GM20000 (cell line): ENCODE measurements at regions not wholly inside any gene's neighbourhood (a gene's known extent, or its start where the extent isn't known, plus 50 kb on each side); places are given as distances from the start of the nearest gene placed in this dataset.

Experiments
- DNase-seq: peaks from one replicate; pipeline ENCODE4 v3.0.0; 2012; ENCODE audit warnings: low spot score
- CTCF ChIP-seq: IDR thresholded peaks from 2 replicates; pipeline ENCODE4 v1.5.1; 2012; ENCODE audit warnings: mild to moderate bottlenecking, control low read depth; ENCODE audit errors: extremely low read depth, missing control alignments

GRCh38 chr19:28489776-28490175 lies 723.2 kb downstream of the UQCRFS1 start:
- no peak for DNase-seq
- no peak for TF ChIP-seq CTCF

- TF ChIP-seq CTCF, result no peak
- DNase-seq, result no peak
Measured at GRCh38 chr19:28489126-28489660, 723.8 kb downstream of the UQCRFS1 start.

- no peak for TF ChIP-seq CTCF
- DNase-seq, result no peak
Measured at GRCh38 chr19:28487999-28488398, 725.0 kb downstream of the UQCRFS1 start.

- DNase-seq, result no peak
Measured at GRCh38 chr19:28486926-28487325, 726.0 kb downstream of the UQCRFS1 start.

GRCh38 chr19:28486473-28486872 lies 726.5 kb downstream of the UQCRFS1 start:
- TF ChIP-seq CTCF, result no peak
- DNase-seq, result no peak

More at GRCh38 chr19:28486926-28487325, 726.0 kb downstream of the UQCRFS1 start:
- TF ChIP-seq CTCF, result no peak

- TF ChIP-seq CTCF, result no peak
- DNase-seq, result no peak
Measured at GRCh38 chr19:28485292-28485691, 727.7 kb downstream of the UQCRFS1 start.

- no peak for TF ChIP-seq CTCF
- DNase-seq, result no peak
Measured at GRCh38 chr19:28483197-28483596, 729.8 kb downstream of the UQCRFS1 start.
